Calu3 (cell line): ENCODE measurements at regions not wholly inside any gene's neighbourhood (a gene's known extent, or its start where the extent isn't known, plus 50 kb on each side); places are given as distances from the start of the nearest gene placed in this dataset.

Experiments
- BruUV-seq: library from RNA; stranded (reverse); fragments of 400-500 nt; replicated peaks from 2 replicates; lab custom pipeline; 2021; lab: Mats Ljungman, UMichigan
- CTCF ChIA-PET: fragments of 300-600 bp; sonication (Branson Sonifier 250); formaldehyde crosslinking; loops from one replicate; lab custom pipeline; 2022; ENCODE audit warnings: antibody characterized with exemption; lab: Charles Lee
- DNase-seq: peaks from one replicate; pipeline ENCODE4 v3.0.0; 2022
- H3K27ac Mint-ChIP-seq: one replicate; pipeline ENCODE4 v1.8.0; 2022; ENCODE audit warnings: mixed read lengths; ENCODE audit not compliant: unreplicated experiment
- H3K27me3 Mint-ChIP-seq: one replicate; pipeline ENCODE4 v1.8.0; 2022; ENCODE audit warnings: mixed read lengths; ENCODE audit not compliant: unreplicated experiment
- H3K36me3 Mint-ChIP-seq: one replicate; pipeline ENCODE4 v1.8.0; 2022; ENCODE audit warnings: mild to moderate bottlenecking, moderate library complexity, mixed read lengths; ENCODE audit not compliant: insufficient read depth, unreplicated experiment
- H3K4me1 Mint-ChIP-seq: one replicate; pipeline ENCODE4 v1.8.0; 2022; ENCODE audit warnings: mild to moderate bottlenecking, low read depth, mixed read lengths; ENCODE audit not compliant: unreplicated experiment
- H3K4me3 Mint-ChIP-seq: one replicate; pipeline ENCODE4 v1.8.0; 2022; ENCODE audit warnings: mild to moderate bottlenecking, low read depth, moderate library complexity, mixed read lengths; ENCODE audit not compliant: unreplicated experiment
- H3K9me3 Mint-ChIP-seq: one replicate; pipeline ENCODE4 v1.8.0; 2022; ENCODE audit warnings: low read depth, mixed read lengths; ENCODE audit not compliant: unreplicated experiment
- intact Hi-C: fragments of 100-400 bp; cut with micrococcal nuclease; formaldehyde crosslinking; loops from one replicate; pipeline ENCODE4 v1.10.0; 2022; ENCODE audit not compliant: unreplicated experiment
- TF ChIP-seq, protein P1 (sequence below): fragments of 200-600 bp; IDR thresholded peaks from one replicate; pipeline ENCODE4 v1.8.0; 2022; ENCODE audit warnings: antibody characterized with exemption; ENCODE audit not compliant: unreplicated experiment

DNA sequence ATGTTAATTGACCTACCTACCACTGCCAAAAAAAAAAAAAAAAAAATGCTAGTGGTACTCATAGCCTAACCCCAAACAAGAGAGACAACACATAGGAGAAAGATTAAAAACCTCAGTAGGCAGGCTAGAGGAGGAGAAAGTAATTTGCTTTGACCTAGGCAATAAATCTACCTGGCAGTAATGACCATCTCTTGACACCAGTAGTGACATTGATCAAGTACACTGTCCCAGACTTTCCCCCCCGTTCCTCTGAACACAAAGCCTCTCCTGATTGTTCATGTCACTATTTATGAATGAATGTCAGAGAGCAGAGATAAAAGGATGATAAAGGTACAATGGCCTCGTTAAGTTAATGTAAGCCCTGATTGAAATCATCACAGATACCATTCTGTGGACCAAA, 746.8 kb downstream of the CBLN4 start:
- no peak overlapping the region for H3K4me3 Mint-ChIP-seq
- H3K27me3 Mint-ChIP-seq = no peaks in the 10 kb centered on the region
- CTCF ChIA-PET = no interaction called here
- H3K4me1 Mint-ChIP-seq = no peaks in the 10 kb centered on the region
- intact Hi-C loops = no loop called here
- H3K9me3 Mint-ChIP-seq = peaks cover 15% of the 10 kb centered on the region
- TF ChIP-seq, protein P1, sequence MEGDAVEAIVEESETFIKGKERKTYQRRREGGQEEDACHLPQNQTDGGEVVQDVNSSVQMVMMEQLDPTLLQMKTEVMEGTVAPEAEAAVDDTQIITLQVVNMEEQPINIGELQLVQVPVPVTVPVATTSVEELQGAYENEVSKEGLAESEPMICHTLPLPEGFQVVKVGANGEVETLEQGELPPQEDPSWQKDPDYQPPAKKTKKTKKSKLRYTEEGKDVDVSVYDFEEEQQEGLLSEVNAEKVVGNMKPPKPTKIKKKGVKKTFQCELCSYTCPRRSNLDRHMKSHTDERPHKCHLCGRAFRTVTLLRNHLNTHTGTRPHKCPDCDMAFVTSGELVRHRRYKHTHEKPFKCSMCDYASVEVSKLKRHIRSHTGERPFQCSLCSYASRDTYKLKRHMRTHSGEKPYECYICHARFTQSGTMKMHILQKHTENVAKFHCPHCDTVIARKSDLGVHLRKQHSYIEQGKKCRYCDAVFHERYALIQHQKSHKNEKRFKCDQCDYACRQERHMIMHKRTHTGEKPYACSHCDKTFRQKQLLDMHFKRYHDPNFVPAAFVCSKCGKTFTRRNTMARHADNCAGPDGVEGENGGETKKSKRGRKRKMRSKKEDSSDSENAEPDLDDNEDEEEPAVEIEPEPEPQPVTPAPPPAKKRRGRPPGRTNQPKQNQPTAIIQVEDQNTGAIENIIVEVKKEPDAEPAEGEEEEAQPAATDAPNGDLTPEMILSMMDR = no peak
- no peaks in the 10 kb centered on the region for H3K36me3 Mint-ChIP-seq
- DNase-seq = no peak
- BruUV-seq = no TSS peak
- H3K27ac Mint-ChIP-seq = no peak overlapping the region

DNA sequence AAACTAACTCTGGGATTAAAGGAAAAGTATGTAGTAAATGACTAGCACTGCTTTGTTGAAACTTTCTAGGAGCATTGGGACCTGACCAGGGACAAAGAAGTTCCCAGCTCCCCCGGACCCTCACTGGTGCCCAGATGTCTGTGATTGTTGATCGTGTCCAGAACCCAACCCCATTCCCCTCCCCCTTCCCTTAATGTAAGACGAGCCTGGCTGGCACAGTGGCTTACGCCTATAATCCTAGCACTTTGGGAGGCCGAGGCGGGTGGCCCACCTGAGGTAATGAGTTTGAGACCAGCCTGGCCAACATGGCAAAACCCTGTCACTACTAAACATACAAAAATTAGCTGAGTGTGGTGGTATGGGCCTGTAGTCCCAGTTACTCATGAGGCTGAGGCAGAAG, 750.3 kb downstream of the CBLN4 start:
- Mint-ChIP-seq H3K27ac (no peak overlapping the region), H3K4me3 (no peak overlapping the region), H3K27me3 (no peaks in the 10 kb centered on the region), H3K9me3 (peaks cover 7% of the 10 kb centered on the region), H3K4me1 (no peaks in the 10 kb centered on the region), H3K36me3 (no peaks in the 10 kb centered on the region)
- intact Hi-C loops = no loop called here
- DNase-seq = no peak
- no TSS peak for BruUV-seq
- CTCF ChIA-PET = no interaction called here
- TF ChIP-seq, protein P1 = no peak

DNA sequence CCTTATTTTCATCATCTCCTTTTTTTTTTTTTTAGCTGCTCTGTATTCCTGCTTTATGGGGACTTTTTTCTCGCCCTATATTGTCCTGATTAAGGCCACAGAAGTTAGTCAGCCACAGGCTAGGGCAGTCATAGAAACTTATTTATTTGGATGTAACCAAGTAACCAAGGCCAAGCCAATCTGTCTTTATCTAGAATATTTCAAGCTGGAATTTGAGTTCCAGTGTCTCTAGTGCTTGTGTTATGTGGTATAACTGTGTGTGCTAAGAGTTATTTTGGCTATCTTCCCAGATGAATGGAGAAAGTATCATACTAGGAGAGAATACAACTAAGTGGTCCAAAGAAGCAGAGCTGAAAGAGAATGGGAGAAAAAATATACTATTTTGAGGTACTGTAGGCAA, 751.5 kb downstream of the CBLN4 start:
- BruUV-seq = no TSS peak
- CTCF ChIA-PET = no interaction called here
- no peak for DNase-seq
- Mint-ChIP-seq H3K27me3 (no peaks in the 10 kb centered on the region), H3K27ac (no peak overlapping the region), H3K4me3 (no peak overlapping the region), H3K4me1 (no peaks in the 10 kb centered on the region), H3K36me3 (no peaks in the 10 kb centered on the region), H3K9me3 (peaks cover 10% of the 10 kb centered on the region)
- intact Hi-C loops = no loop called here
- TF ChIP-seq, protein P1 = no peak

DNA sequence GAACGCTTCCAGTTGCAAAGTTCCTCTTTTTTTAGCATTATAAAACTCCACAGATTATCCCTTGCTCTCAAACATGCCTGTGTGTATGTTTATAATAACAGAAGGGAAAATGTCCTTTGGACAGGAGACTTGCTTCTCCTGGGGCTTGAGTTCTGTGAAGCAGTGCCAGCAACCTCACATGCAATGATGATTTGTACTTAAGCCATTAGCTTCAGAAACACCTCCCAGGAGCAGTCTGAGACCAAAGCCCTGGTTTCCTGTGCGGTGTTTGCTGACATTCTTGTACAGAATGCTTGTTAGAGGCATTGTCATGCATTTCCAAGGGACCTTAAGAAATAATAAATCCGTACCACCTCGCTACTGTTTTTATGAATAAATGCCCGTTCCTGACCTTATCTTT, 752.8 kb downstream of the CBLN4 start:
- no peak overlapping the region for H3K4me3 Mint-ChIP-seq
- BruUV-seq = no TSS peak
- no peaks in the 10 kb centered on the region for H3K36me3 Mint-ChIP-seq
- H3K27me3 Mint-ChIP-seq = no peaks in the 10 kb centered on the region
- no peak overlapping the region for H3K27ac Mint-ChIP-seq
- DNase-seq = no peak
- TF ChIP-seq, protein P1 = no peak
- CTCF ChIA-PET = no interaction called here
- intact Hi-C loops = no loop called here
- H3K4me1 Mint-ChIP-seq = no peaks in the 10 kb centered on the region
- peaks cover 11% of the 10 kb centered on the region for H3K9me3 Mint-ChIP-seq
